Stimulated activated CD4-positive, alpha-beta T cell treated with anti-CD3 and anti-CD28 coated beads, Interleukin-12 subunit alpha, Interleukin-12 subunit beta, amount 100 ng/mL, for 24 hours (primary cell): ENCODE measurements at regions not wholly inside any gene's neighbourhood (a gene's known extent, or its start where the extent isn't known, plus 50 kb on each side); places are given as distances from the start of the nearest gene placed in this dataset.

Experiments
- DNase-seq, 2 experiments: peaks; one replicate each; pipeline ENCODE4 v3.0.0-alpha.2; 2020; ENCODE audit warnings: low read depth in 2 of 2

GRCh38 chr16:64240586-64240985 is 881.3 kb downstream of the CDH11 start:
- DNase-seq = no peak

GRCh38 chr16:64238571-64238970 is 883.3 kb downstream of the CDH11 start:
- no peak for DNase-seq

DNA sequence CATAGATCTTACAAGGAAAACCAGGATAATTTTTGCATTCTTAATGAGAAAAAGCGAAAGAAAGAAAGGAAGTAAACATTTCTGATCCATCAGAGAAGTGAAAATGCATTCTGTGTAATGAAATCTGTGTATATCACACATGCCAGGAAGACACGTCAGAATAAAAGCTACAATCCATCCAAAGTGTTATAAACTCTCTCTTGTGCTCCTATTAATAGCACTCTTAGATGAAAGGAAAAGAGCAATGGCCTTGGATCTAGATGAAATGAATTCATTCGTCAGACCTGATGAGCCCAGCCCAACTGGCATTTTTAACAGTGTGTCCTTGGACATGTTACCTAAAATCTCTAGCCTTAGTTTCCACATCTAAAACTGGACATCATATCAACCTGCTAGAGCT is 885.5 kb downstream of the CDH11 start:
- DNase-seq = no peak

- DNase-seq = no peak
Observed at GRCh38 chr16:64234200-64234599, 887.7 kb downstream of the CDH11 start.

DNA sequence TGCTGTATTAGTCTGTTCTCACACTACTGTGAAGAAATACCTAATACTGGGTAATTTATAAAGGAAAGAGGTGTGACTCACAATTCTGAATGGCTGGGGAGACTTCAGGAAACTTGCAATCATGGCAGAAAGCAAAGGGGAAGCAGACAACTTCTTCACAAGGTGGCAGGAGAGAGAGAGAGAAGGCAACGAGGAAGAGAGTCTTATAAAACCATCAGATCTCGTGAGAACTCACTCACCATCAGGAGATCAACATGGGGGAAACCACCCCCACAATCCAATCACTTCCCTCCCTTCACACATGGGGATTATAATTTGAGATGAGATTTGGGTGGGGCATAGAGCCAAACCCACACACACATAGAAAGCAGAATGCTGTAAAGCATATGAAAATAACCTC is 896.2 kb downstream of the CDH11 start:
- no peak for DNase-seq

DNA sequence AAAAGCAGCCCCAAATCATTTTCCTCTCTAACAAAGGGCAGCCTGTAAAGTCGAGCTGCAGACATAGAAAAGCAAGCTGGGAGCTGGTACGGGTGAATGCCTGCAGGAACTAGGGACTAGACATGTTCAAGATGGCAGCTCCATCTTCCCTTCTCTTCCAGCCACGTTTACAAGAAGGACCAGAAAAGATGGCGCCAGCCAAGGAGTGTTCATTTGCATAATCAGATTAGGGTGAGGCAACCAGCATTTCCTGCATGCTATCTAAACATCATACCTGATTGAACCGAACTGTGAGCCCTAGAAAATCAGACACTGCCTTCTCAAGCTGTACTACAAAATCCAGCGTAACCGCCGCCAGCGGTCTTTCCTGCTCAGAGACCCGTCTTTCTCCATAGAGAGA is 896.8 kb downstream of the CDH11 start:
- no peak for DNase-seq

DNA sequence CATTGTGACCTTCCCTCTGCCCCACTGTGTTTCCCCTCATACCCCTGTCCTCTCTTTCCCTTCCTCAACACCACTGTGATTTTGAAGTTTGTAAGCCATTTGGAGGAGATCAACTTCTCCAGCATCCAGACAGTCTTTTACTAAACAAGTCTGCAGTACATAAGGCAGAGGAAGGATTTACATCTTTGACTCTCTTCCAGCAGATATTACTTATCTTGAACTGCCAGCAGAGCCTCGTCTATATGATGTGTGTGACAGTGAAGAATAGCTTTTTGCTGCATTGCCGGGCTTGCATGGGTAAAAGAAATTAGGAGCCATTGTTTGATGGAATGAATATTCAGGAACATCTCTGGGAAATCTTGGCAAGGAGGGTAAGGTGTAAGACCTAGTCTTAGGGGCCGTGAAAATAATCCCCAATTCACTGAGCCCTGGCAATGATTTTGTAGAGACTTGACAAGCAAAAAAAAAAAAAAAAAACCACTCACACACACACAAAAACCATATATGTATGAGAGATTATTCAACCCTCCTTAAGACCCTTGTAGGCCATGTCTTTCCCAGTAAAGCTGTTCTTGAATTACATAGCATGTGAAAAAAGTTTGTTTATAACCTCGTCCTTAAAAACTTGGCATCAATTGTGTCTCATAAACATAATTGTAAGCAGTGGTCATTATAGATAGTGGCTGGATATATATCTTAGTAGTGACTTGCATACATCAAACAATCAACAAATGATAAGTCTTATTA is 903.9 kb downstream of the CDH11 start:
- no peak for DNase-seq

DNA sequence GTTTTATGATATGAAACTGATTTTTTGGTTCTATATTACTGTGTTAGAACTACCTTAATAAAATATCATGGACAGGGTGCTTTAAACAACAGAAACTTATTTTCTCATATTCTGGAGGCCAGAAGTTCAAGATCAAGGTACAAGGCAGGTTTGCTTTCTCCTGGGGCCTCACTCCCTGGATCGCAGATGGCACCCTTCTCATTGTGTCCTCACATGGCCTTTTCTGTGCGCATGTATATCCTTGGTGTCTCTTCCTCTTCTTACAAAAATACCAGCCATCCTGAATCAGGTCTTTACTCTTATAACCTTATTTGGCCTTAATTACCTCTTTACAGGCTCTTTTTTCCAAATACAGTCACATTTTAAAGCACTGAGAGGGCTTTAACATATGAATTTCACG is 906.1 kb downstream of the CDH11 start:
- no peak for DNase-seq

GRCh38 chr16:64211331-64211730 is 910.5 kb downstream of the CDH11 start:
- no peak for DNase-seq

DNA sequence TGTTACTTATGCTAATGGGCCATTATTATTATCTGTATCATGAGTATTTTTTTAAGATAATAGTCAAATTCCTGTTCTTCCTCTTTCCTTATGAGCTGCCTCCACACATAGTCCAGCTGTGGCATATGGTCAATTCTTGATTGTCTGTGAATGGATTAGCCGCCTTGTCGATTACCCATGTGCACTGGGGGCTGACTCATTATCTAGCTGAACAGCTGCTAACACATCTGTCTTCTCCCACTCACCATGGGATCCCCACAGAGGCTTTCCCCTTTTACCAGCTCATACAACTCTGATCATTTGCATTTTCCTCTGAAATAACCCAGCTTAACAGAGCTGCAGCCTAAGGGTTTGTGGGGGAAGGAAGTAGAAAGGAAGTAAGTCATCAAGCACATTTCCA is 915.0 kb downstream of the CDH11 start:
- no peak for DNase-seq

- no peak for DNase-seq
Observed at GRCh38 chr16:64203126-64203525, 918.7 kb downstream of the CDH11 start.

DNA sequence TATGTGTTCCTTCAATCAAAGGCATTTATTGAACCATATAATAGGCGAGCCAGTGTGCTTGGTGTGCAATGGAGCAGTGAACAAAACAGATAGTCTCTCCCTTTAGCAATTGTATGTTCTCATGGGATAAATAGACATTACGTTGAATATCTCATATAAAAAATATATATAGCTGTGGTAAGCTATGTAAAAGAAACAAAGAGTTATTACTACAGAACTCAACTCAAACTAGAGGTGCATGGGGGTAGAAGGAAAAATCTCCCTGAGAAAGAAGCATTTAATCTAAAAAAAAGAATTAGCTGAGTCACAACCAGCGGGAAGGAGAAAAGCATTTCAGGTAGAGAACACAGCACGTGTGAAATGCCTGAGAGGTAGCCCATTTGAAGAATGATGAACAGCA is 919.3 kb downstream of the CDH11 start:
- no peak for DNase-seq

- DNase-seq = no peak
Observed at GRCh38 chr16:64196444-64196843, 925.4 kb downstream of the CDH11 start.

- no peak for DNase-seq
Observed at GRCh38 chr16:64185954-64186353, 935.9 kb downstream of the CDH11 start.

GRCh38 chr16:64184156-64184555 is 937.7 kb downstream of the CDH11 start:
- no peak for DNase-seq

- no peak for DNase-seq
Observed at GRCh38 chr16:64182985-64183384, 938.9 kb downstream of the CDH11 start.

DNA sequence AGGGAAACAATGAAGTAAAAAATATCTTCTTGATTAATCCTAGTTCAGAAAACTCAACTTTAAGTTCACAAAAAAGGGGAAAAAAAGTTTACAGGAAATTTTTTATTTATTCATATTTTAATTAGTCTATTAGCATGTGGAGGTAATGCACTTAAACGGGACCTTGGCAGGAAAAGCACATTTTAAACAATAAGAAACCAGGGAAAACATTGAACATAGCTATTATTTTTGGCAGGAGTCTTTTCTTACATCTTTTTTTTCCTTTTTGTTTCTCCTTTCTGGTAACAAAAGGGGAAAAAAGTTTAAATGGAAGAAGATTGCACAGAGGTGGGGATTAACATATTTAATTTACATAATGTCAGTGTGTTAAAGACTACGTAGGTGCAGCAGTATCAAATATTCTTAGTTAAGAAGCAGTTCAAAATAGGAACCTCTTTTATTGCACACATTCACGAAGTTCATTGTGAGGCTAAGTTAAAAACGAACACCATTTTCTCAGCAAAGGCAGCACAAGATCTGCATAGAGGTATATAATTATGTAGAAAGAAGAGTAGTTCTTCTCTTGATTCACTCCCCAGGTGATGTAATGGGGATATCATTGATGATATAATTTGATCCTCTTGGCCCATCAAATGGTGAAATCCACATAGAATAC is 940.5 kb downstream of the CDH11 start:
- no peak for DNase-seq

DNA sequence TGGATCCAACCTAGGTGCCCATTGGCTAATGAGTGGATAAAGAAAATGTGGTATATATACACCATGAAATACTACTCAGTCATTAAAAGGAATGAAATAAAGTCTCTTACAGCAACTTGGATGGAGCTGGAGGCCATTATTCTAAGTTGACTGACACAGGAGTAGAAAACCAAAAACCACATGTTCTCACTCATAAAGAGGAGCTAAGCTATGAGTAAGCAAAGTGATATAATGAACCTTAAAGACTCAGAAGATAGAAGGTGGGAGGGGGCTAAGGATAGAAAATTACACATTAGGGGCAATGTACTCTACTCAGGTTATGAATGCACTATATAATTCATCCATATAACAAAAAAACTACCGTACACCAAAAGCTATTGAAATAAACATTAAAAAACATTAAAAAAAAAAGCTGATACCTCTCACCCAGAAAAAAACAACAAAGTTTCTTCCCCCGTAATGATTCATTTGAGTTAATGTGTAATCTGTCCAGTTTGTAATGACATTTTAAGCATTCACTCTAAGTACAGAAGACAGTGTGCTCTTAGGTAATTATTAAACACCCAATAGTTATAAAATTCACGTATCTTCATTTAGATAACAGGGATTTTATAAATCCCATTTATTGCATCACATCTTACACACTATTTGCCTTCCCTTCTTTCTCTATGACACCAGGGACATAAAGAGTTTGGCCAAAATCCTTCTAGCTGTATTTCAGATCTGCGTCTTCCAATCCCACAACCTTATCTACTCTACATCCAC is 941.5 kb downstream of the CDH11 start:
- DNase-seq = no peak

DNA sequence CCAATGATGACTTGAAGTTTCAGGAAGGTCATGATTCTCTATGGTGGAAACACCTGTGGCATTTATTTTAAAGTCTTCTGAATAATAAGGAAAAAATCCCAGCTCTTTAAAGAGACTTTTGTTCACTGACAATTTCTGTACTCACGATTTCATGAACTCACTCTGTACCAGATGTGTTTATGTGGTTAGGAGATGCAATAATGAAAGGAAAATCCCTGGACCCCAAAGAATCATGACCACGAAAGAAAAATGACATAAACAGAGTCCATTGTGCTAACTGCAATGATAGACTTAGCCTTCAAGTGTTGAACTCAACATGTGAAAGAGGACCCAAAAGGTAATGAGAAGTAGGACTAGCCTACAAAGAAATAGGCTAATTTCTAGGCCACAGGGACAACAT is 947.5 kb downstream of the CDH11 start:
- DNase-seq = no peak

DNA sequence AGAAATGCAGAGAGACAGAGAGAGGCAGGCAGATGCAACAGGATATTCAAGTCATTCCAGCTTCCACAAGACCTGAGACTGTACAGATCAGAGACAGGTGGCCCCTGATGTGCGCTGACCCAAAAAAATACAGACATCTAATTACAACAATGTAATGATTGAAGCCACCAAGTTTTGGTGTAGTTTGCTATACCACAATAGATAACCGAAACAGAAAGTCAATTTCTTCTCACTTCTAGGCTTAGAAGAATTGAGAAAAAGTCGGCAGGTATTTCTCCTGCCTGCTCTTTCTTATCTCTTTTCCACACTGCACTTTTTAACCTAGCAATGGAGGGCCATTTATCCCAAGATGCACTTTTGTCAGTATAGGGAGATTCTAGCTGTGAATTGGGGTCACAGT is 949.2 kb downstream of the CDH11 start:
- DNase-seq = no peak

DNA sequence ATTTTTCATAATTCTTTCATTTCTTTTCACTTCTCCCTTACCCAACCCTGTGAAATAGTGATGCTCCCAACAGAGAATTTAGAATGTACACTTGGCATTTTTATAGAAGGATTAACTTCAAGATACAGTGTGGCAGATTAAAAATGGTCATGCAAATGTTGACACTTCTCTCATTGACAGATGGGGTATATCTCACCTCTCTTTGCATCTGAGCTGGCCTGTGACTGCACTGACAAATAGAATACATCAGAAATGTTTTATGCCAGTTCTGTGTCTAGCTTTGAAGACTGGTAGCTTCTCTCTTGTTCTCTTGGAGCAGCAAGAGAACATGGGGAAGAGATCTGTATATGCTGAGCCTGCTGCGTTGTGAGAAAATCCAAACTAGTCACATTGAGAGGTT is 949.6 kb downstream of the CDH11 start:
- no peak for DNase-seq

DNA sequence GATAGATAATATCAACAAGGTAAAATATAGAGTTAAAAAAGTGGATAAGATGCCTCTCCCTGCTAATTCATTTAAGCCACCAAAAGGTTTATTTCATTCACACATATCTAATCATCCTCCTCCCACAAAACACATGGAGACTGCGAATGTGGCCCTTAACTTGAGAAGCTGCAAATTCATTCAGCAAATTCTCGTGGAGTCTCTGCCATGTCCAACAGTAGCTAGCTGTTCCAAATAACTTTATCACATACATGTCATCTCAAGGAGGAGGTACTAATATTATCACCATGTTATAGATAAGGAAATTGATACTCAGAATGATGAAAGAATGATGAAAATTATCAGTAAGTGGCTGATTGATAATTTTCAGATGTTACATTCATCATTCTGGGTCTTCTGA is 950.2 kb downstream of the CDH11 start:
- no peak for DNase-seq

DNA sequence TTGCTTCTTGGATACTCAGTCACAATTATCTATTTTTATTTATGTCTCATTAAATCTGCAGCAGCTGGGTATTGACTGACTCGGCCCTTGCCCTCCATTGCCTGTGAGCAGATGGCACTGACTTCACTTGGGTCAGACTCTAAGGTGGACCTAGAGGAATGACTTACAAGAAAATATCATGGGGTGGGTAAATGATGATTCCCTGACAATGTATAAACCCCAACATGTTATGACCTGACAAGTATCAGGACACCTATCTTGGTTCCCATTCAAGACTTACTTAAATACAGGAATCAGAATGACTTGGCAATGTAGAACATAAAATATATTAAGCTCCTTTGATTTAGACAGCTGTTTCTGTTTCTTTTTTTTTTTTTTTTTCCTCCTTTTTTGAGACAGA is 953.5 kb downstream of the CDH11 start:
- no peak for DNase-seq
